Epithelial cell of proximal tubule (primary cell): ENCODE measurements at regions not wholly inside any gene's neighbourhood (a gene's known extent, or its start where the extent isn't known, plus 50 kb on each side); places are given as distances from the start of the nearest gene placed in this dataset.

Experiments used
- DNase-seq: peaks from one replicate; pipeline ENCODE4 v3.0.0-alpha.2; 2011; ENCODE audit warnings: low read depth
- H3K4me3 ChIP-seq: 2 replicates; pipeline ENCODE4 v1.5.1; 2011; ENCODE audit warnings: low read depth, mild to moderate bottlenecking, low read length
- TF ChIP-seq, protein P1 (sequence below): conservative IDR thresholded peaks from 2 replicates; pipeline ENCODE4 v1.5.1; 2012; ENCODE audit warnings: low read depth, mild to moderate bottlenecking, low read length

DNA sequence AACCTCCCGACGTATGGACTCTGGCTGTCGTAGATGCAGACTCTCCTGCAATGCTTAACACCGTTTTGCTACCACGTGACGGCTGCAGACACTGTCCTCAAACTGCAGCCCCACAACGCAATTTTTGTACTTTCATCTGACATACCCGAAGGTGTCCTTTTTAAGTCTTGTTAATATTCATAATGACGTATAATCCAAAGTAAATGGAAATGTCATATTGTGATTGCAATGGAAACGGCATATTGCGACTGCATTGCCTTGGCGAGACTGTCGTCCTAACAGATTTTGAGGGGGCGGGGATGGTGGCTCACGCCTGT lies 79.3 kb upstream of the TBC1D3K start:
- no peak for DNase-seq
- TF ChIP-seq, protein P1, sequence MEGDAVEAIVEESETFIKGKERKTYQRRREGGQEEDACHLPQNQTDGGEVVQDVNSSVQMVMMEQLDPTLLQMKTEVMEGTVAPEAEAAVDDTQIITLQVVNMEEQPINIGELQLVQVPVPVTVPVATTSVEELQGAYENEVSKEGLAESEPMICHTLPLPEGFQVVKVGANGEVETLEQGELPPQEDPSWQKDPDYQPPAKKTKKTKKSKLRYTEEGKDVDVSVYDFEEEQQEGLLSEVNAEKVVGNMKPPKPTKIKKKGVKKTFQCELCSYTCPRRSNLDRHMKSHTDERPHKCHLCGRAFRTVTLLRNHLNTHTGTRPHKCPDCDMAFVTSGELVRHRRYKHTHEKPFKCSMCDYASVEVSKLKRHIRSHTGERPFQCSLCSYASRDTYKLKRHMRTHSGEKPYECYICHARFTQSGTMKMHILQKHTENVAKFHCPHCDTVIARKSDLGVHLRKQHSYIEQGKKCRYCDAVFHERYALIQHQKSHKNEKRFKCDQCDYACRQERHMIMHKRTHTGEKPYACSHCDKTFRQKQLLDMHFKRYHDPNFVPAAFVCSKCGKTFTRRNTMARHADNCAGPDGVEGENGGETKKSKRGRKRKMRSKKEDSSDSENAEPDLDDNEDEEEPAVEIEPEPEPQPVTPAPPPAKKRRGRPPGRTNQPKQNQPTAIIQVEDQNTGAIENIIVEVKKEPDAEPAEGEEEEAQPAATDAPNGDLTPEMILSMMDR: no peak

DNA sequence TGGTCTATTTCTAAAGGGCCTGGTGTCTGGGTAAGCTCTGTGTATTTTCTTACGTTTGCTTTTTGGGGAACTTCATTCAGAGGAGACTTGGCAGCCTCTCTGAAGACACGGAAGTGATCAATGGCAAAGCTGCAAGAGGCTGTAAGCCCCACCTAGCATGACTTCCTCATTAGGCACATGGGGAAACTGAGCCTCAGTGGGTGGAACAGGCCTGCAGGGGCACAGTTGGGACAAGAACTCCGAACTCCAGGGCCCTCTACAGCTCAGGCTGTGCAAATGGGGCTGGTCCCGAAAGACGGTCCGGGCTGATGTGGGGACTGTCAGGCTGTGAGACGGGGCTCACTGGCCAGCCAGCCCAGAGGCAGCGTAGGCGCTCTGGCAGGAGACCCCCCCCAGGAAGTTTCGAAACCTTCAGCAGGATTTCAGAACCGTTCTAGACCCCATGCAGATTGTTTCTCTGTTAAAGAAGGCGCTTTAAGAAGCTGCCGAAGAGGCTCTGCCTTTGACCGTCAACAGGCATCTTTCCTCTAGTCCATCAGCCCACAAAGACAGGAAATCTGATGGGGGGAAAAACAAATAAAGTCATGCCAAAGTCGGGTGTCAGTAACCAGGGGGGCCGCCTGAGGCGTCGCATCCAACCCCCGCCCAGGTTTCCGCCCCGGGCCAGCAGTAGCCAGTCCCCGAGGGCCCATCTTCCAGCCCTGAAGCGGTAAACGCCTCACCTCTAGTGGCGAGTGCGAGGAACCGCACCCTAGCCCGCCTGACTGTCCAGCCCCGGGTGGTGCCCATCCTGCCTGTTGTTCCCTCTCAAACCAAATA lies 79.8 kb upstream of the TBC1D3K start:
- DNase-seq: no peak
- TF ChIP-seq, protein P1: peak; percentile 75
- no peak overlapping the region for H3K4me3 ChIP-seq

More for the DNA sequence above, 79.3 kb upstream of the TBC1D3K start:
- H3K4me3 ChIP-seq: no peak overlapping the region

DNA sequence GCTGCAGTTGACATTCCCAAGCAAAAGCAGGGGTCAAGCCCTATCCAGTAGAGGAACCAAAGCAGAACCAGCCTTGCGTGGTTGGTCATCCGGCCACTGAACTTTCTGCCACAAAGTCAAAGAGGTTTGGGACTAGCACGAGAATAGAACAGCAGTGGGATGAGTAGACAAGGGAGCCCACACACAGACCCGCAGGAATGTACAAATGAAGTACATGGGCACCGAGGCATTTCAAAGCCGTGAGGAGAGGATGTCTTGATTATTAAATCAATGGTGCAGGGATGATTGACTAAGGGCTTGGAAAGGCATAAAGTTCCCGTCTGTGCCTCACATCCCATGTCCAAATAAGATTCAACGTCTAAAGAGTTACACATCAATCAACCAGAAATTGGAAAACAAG lies 81.8 kb upstream of the TBC1D3K start:
- H3K4me3 ChIP-seq: no peak overlapping the region
- DNase-seq: peak; percentile 89
- TF ChIP-seq, protein P1: no peak

DNA sequence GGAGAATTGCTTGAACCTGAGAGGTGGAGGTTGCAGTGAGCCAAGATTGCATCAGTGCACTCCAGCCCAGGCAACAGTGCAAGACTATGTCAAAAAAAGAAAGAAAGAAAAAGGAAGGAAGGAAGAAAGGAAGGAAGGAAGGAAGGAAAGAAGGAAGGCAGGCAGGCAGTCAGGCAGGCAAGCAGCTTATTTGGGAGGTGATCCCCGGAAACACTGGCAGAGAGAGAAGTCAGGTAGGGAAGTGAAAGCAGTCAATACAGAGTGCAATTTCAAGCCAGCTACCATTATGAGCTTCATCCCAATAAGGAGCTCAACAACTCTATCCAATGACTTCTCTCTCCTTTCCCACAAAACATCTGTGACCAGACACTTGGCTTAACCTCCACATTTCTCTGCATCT lies 83.0 kb upstream of the TBC1D3K start:
- TF ChIP-seq, protein P1: no peak
- no peak for DNase-seq

DNA sequence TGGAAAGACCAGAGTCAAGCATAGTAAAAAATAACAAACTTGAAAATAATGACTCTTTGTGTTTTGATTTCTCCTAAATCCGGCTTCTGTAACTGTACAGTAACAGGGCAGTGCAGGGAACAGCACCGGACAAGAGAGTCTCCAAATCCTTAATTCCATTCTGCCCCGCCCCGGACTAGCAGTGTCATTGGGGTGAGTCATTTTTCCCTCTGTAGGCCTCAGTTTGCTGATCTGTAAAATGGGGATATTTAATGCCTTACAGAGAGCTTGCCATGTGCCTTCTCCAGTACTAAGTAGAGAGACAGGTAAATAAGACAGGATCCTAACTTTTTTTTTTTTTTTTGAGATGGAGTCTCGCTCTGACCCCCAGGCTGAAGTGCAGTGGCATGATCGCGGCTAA lies 83.6 kb upstream of the TBC1D3K start:
- TF ChIP-seq, protein P1: no peak
- DNase-seq: no peak
- no peak overlapping the region for H3K4me3 ChIP-seq

More for the DNA sequence above, 83.0 kb upstream of the TBC1D3K start:
- H3K4me3 ChIP-seq: no peak overlapping the region

DNA sequence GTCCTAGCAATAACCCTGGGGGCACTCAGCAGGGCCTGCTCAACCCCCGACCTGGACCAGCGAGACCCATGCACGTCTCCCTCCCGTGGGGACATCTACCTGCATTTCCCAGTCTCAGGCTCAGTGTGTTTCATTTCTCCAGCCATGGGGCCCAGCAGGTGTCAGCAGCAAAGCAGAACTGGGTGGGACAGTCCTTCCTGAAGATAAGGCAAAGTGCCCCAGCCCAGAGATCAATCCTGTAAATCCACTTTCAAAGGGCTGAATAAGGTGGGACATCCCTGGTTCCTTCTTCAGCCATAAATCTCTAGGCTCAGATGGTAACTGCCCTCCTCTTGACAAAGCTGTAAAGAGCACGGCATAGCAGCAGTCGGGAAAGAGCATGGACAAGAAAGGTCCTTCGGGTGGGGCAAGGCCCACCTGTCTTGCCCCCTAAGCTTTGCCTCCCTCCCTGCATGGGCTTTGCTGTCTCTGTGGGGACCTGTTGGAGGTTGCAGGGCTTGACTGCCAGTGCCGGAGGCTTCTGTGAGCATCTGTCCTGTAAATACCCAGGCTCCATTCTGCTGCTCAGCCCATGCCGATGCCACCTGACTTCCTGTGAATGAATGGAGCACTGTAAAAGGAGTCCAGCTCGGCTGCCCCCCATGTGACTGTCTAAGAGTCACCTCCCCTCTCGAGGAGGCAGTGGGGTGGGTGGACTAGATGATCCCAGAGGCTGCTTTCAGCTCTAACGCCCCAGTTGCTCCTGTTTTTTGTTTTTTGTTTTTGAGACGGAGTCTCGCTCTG lies 84.8 kb upstream of the TBC1D3K start:
- TF ChIP-seq, protein P1: no peak
- H3K4me3 ChIP-seq: no peak overlapping the region
- DNase-seq: no peak
